Panc1 (cell line): ENCODE measurements at regions not wholly inside any gene's neighbourhood (a gene's known extent, or its start where the extent isn't known, plus 50 kb on each side); places are given as distances from the start of the nearest gene placed in this dataset.

Source experiments
- ATAC-seq: fragments of 200-7000 bp; cut with Tn5 transposase; 2 replicates; pipeline ENCODE4 v1.9.1; 2020; ENCODE audit warnings: mild to moderate bottlenecking, moderate library complexity
- BruUV-seq: library from RNA; stranded (reverse); fragments of 400-500 nt; replicated peaks from 2 replicates; lab custom pipeline; 2021; lab: Mats Ljungman, UMichigan
- CTCF ChIA-PET: fragments of 300-600 bp; sonication (Branson Sonifier 250); formaldehyde crosslinking; loops from one replicate; lab custom pipeline; 2022; ENCODE audit warnings: antibody characterized with exemption; lab: Charles Lee
- POLR2A ChIA-PET: fragments of 300-600 bp; sonication (Branson Sonifier 250); formaldehyde crosslinking; loops from one replicate; lab custom pipeline; 2022; ENCODE audit warnings: antibody characterized with exemption; lab: Charles Lee
- DNase-seq: peaks from one replicate; pipeline ENCODE4 v3.0.0-alpha.2; 2010; ENCODE audit warnings: low read depth, low spot score
- H3K27ac ChIP-seq: 2 replicates; pipeline ENCODE4 v1.5.1; 2011; ENCODE audit warnings: mild to moderate bottlenecking, low read length, inconsistent platforms
- H3K27me3 ChIP-seq: fragments of 200-500 bp; sonication (Bioruptor generic); 2 replicates; pipeline ENCODE4 v1.6.0; 2014; ENCODE audit warnings: low read length, inconsistent platforms; ENCODE audit not compliant: control insufficient read depth, insufficient read depth
- H3K36me3 ChIP-seq: fragments of 200-500 bp; sonication (Bioruptor generic); 2 replicates; pipeline ENCODE4 v1.5.1; 2014; ENCODE audit warnings: inconsistent platforms, mild to moderate bottlenecking, low read length, moderate library complexity; ENCODE audit not compliant: control insufficient read depth, insufficient read depth
- H3K4me1 ChIP-seq: 2 replicates; pipeline ENCODE4 v1.5.1; 2011; ENCODE audit warnings: inconsistent platforms, mild to moderate bottlenecking, low read length, moderate library complexity; ENCODE audit not compliant: control insufficient read depth, insufficient read depth
- H3K4me3 ChIP-seq, 2 experiments: 2 replicates each; pipeline ENCODE4 v1.5.1; 2011 to 2012; ENCODE audit warnings: low read depth in 2 of 2, low read length in 2 of 2, mild to moderate bottlenecking in 2 of 2, inconsistent platforms in 1 of 2, moderate library complexity in 1 of 2
- H3K9me3 ChIP-seq: fragments of 200-500 bp; sonication (Bioruptor generic); 2 replicates; pipeline ENCODE4 v1.5.1; 2014; ENCODE audit warnings: low read depth, mild to moderate bottlenecking, inconsistent platforms, low read length, moderate library complexity; ENCODE audit not compliant: control insufficient read depth, insufficient read depth
- CTCF ChIP-seq: fragments of 450-650 bp; IDR thresholded peaks from 2 replicates; pipeline ENCODE4 v1.5.1; 2017; ENCODE audit warnings: mild to moderate bottlenecking
- POLR2AphosphoS5 ChIP-seq: IDR thresholded peaks from 2 replicates; pipeline ENCODE4 v1.6.1; 2012; ENCODE audit warnings: mild to moderate bottlenecking, low read depth, low read length, moderate library complexity
- SIN3A ChIP-seq: IDR thresholded peaks from 2 replicates; pipeline ENCODE4 v1.6.1; 2012; ENCODE audit warnings: low read depth, mild to moderate bottlenecking, low read length, moderate library complexity, borderline replicate concordance; ENCODE audit not compliant: insufficient read depth
- TCF7L2 ChIP-seq: IDR thresholded peaks from 2 replicates; pipeline ENCODE4 v1.6.1; 2011; ENCODE audit warnings: mild to moderate bottlenecking, low read depth, low read length, inconsistent platforms
- in situ Hi-C: cut with HindIII; loops from 2 replicates; pipeline ENCODE4 v1.10.0; 2016; ENCODE audit warnings: low sequenced_read_pairs, low pct_unique_long_range_greater_than_20kb
- intact Hi-C: fragments of 100-400 bp; cut with micrococcal nuclease; formaldehyde crosslinking; loops from one replicate; pipeline ENCODE4 v1.10.0; 2022; ENCODE audit not compliant: unreplicated experiment
- TF ChIP-seq, protein P1 (sequence below), 2 experiments: IDR thresholded peaks; 2 replicates each; pipeline ENCODE4 v1.6.1; 2011 to 2012; ENCODE audit warnings: low read depth in 2 of 2, control low read depth in 1 of 2, low read length in 1 of 2, mild to moderate bottlenecking in 1 of 2, moderate library complexity in 1 of 2; ENCODE audit not compliant: insufficient read depth in 1 of 2

DNA sequence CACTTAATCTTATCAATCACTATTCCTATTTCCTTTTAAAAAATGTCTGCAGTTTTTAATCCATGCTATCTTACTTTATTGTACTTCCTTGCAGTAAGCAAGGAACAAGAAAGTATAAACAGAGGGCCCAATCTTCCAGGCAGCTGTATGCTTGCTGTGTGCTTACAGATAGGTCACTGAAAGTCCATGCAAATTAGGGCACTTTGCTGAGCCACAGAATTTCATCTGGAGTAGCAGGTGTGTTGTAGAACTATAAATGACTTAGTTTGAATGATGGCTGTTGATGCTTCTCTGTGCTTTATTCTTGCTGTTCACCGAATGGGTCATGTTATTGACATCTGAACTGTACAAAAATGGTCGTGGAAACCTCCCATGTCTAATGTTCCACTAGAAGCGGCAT is 154.6 kb downstream of the ATOH1 start:
- Histone ChIP-seq H3K9me3 (no peaks in the 10 kb centered on the region), H3K27me3 (no peaks in the 10 kb centered on the region), H3K36me3 (no peaks in the 10 kb centered on the region), H3K4me3 (no peak overlapping the region), H3K4me1 (no peaks in the 10 kb centered on the region), H3K27ac (no peak overlapping the region)
- POLR2A ChIA-PET, result no interaction called here
- CTCF ChIA-PET, result no interaction called here
- in situ Hi-C loops (no loop called here), intact Hi-C loops (no loop called here)
- BruUV-seq, result no TSS peak
- ATAC-seq, result no peak
- no peak for DNase-seq
- TF ChIP-seq SIN3A (no peak), POLR2AphosphoS5 (no peak), TCF7L2 (no peak), CTCF (no peak)
- TF ChIP-seq, protein P1, sequence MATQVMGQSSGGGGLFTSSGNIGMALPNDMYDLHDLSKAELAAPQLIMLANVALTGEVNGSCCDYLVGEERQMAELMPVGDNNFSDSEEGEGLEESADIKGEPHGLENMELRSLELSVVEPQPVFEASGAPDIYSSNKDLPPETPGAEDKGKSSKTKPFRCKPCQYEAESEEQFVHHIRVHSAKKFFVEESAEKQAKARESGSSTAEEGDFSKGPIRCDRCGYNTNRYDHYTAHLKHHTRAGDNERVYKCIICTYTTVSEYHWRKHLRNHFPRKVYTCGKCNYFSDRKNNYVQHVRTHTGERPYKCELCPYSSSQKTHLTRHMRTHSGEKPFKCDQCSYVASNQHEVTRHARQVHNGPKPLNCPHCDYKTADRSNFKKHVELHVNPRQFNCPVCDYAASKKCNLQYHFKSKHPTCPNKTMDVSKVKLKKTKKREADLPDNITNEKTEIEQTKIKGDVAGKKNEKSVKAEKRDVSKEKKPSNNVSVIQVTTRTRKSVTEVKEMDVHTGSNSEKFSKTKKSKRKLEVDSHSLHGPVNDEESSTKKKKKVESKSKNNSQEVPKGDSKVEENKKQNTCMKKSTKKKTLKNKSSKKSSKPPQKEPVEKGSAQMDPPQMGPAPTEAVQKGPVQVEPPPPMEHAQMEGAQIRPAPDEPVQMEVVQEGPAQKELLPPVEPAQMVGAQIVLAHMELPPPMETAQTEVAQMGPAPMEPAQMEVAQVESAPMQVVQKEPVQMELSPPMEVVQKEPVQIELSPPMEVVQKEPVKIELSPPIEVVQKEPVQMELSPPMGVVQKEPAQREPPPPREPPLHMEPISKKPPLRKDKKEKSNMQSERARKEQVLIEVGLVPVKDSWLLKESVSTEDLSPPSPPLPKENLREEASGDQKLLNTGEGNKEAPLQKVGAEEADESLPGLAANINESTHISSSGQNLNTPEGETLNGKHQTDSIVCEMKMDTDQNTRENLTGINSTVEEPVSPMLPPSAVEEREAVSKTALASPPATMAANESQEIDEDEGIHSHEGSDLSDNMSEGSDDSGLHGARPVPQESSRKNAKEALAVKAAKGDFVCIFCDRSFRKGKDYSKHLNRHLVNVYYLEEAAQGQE (IDR thresholded peaks at IDR 0.05; ENCODE audit: insufficient read depth in 1 of 2, low read depth in 2 of 2, low read length in 1 of 2), result no peak

GRCh38 chr4:93994175-93994994 is 165.8 kb downstream of the ATOH1 start:
- Histone ChIP-seq H3K9me3 (no peaks in the 10 kb centered on the region), H3K27ac (no peak overlapping the region), H3K36me3 (no peaks in the 10 kb centered on the region), H3K27me3 (no peaks in the 10 kb centered on the region), H3K4me1 (no peaks in the 10 kb centered on the region), H3K4me3 (no peak overlapping the region)
- in situ Hi-C loops, result no loop called here
- ChIA-PET POLR2A (no interaction called here), CTCF (no interaction called here)
- intact Hi-C loops, result no loop called here
- ATAC-seq (no peak), DNase-seq (no peak)
- no peak for TF ChIP-seq SIN3A
- TF ChIP-seq, protein P1 (IDR thresholded peaks at IDR 0.05; ENCODE audit: insufficient read depth in 1 of 2, low read depth in 2 of 2, low read length in 1 of 2), result no peak
- TF ChIP-seq CTCF, result no peak
- no peak for TF ChIP-seq POLR2AphosphoS5
- no peak for TF ChIP-seq TCF7L2
- BruUV-seq, result no TSS peak
